HS-5 (cell line): ENCODE measurements at regions not wholly inside any gene's neighbourhood (a gene's known extent, or its start where the extent isn't known, plus 50 kb on each side); places are given as distances from the start of the nearest gene placed in this dataset.

Experiments used
- DNase-seq: peaks from one replicate; pipeline ENCODE4 v3.0.0-alpha.2; 2012; ENCODE audit warnings: low read depth

DNA sequence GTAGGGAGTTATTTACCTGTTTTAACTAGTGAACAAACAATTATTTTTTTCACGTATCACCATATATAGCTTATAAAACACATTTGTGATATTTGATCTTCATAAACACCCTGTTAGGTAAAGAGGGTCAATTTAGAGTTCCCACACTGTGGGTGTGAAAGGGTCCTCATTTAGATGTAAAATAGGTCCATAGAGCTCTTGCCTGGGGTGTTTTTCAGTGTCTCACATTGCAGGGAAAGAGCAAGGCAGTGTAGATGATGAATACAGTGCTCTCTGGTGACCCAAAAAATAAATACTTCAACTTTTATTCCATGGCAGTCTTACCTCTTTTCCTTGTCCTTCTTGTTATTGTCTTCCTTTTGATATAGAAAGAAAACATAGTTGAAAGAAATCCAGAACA, 403.2 kb upstream of the SGCD start:
- no peak for DNase-seq

DNA sequence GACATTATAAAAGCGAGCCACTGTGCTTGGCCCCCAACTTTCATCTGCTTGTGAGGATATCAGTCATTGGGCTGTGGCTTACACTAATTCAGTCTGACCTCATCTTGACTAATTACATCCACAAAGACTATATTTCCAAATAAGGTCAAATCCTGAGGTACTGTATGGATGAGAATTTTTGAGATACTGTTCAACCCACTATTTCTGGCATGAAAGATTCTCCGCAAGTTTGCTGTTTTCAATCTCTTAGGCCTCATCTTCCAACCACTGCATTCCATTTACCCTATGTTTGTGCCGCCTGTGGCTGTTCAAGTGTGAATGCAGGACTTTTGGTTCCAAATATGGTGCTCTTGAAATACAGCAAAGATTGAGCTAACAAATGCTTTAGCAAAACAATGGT, 400.9 kb upstream of the SGCD start:
- DNase-seq: no peak

DNA sequence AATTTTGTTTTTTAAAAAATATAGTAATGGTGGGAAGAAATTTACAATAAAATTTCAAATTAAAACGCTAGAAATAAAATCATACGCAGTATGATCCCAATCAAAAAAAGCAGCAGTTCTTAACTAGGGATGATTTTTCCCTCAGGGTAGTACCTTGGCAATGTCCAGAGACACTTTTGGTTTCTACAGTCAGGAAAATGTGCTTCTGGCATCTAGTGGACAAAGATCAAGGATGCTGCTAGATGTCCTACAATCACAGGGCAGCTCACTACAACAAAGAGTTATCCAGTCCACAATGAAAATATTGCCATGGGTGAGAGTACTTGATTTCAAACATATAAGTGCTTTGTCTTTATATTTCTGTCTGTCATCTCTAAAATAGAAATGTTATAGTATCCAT, 400.2 kb upstream of the SGCD start:
- DNase-seq: no peak

GRCh38 chr5:155929112-155929511, 397.9 kb upstream of the SGCD start:
- DNase-seq: no peak

GRCh38 chr5:155934964-155935363, 392.0 kb upstream of the SGCD start:
- DNase-seq: no peak

DNA sequence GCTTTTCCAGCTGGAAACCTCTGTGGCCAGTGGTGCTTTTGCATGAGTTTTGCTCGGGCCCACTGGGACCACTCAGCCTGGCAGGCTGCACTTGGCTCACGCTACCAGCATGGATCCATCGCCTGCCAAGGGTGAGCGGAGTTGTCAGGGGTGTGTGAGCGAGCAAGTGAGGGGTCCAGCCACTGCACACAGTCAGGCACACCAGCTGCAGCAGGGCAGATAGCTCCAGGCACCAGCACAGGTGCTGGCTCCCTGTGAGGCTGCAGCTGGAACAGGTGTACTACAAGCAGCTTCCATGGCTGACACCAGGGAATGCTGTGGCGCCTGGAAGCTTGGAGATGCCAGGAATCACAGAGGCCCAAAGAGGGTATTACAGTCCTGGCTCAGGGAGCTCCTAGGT, 391.2 kb upstream of the SGCD start:
- DNase-seq: no peak

DNA sequence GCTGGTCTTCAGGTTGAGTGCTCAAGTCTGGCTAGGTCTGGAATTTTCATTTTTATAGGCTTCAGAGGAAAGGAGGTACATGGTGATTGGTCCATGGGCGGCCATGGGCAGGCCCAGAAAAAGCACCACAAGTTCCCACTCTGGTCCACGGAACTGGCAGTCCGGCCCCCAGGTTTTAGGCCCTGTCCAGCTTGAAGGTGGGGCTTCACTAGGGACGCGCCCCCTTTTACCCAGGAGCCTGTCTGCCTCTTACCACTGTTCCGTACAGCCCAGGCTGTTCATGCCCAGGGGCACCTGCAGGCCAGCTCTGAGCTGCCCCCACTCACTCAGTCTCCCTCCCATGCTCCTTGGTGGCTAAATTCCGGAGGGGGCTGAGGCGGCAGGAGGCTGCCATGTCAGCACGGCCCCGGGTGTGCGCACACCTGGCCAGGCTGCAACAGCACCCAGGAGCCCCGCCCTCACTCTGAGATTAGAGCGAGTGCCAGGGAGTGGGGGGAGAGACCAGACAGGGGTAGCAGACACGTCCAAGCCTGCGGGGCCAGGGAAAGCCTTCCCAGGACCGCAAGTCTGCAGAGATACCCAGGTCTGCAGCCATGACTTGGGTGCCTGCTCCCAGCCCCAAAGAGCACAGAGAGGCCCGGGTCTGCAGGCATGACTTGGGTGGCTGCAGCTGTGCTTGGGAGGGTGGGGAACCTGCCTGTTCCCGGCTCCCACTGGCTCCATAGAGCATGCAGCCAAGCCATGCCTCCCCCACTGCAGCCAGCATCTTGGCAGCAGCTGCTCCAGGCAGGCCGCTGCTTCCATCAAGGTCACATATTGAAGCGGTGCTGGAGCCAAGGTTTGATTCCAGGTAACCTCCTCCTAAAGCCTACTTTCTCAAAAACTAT, 390.2 kb upstream of the SGCD start:
- DNase-seq: no peak

- DNase-seq: no peak
Measured at GRCh38 chr5:155938051-155938450, 388.9 kb upstream of the SGCD start.

GRCh38 chr5:155941340-155941739, 385.6 kb upstream of the SGCD start:
- DNase-seq: no peak

DNA sequence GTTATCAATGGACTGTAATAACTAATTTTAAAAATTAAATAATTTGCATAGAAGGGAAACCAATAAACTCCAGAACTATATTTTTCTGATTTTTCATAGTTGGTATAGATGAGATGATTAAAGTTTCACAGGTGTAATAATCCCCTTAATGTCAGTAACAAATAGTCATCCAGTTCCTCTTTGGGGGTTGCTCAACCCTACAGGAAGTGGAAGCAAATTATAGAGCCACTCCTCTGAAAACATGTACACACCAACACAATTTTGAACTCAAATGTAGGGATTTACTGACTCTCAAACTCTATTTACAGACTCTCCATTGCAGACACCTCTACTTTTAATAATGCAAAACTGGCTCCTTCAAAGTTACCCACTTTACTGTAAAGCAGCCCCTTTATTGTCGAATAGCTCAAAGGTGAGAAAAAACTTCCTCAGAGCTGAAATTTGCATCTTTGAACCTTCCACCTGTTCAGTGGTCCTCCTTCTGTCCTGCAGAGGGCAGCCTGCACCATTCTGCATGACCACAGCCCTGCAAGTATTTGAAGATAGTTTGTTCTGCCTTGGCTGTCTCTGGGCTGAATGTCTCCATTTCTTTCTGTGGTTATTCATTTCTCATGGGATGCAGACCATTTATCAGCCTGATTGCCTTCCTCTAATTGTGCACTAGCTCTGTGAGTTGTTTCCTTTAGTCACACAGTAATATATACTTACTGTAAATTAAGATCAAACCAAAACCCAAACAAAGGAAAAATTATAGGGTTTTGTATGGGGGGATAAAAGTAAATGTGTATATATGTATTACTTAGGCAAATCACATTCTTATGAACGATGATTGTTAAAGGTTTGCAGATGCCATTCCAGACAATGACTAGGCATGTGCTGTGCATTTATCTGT, 383.2 kb upstream of the SGCD start:
- DNase-seq: no peak

GRCh38 chr5:155947394-155948062, 379.4 kb upstream of the SGCD start:
- no peak for DNase-seq

GRCh38 chr5:155948576-155948975, 378.4 kb upstream of the SGCD start:
- no peak for DNase-seq

- DNase-seq: no peak
Measured at GRCh38 chr5:155952486-155953089, 374.4 kb upstream of the SGCD start.

- no peak for DNase-seq
Measured at GRCh38 chr5:155953335-155953734, 373.6 kb upstream of the SGCD start.

DNA sequence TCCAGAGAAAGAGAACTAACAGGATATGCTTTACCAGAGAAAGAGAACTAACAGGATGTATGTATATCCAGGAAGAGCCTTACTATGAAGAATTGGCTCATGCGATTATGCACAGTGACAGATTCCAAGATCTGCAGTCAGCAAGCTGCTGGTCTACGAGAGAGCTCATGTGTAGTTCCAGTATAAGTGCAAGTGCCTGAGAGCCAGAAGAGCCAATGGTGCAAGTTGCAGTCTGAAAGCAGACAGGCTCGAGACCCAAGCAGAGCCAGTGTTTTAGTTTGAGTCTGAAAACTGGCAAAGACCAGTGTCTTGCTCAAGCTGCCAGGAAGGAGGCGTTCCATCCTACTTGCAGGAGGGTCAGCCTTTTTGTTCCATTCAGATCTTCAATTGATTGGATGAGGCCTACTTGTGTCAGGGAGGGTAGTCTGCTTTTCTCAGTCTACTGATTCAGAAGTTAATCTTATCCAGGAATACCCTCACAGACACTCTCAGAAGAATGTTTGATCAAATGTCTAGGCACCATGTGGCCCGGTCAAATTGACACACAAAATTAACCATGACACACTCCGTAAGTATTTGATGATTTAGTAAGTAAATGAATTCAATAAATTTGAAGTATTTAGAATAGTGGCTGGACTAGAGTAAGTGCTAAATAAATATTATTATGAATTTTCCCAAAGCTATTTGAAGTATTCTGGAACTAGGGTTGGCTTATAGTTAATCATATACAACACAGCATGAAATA, 372.1 kb upstream of the SGCD start:
- DNase-seq: no peak

- no peak for DNase-seq
Measured at GRCh38 chr5:155957884-155958283, 369.1 kb upstream of the SGCD start.

- DNase-seq: no peak
Measured at GRCh38 chr5:155959082-155959481, 367.9 kb upstream of the SGCD start.

- no peak for DNase-seq
Measured at GRCh38 chr5:155960177-155960576, 366.8 kb upstream of the SGCD start.

GRCh38 chr5:155969537-155969936, 357.4 kb upstream of the SGCD start:
- DNase-seq: no peak

DNA sequence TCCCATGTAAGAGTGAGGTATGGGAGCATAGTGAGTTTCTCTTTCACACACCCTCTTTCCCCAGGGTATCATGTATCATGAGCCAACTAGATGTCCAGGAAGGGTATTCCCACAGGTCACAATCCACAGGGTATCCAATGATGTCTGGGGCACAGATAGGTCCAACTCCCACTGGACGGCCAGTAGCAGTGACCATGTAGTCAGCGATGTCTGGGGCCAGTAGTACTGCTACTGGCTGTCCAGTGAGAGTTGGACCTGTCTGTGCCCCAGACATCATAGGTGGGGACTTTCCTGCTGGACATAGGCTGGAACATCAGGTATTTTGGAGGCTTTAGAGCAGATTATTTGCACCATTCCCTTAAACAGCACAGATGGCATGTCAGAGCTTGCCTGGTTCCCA, 352.6 kb upstream of the SGCD start:
- DNase-seq: no peak

DNA sequence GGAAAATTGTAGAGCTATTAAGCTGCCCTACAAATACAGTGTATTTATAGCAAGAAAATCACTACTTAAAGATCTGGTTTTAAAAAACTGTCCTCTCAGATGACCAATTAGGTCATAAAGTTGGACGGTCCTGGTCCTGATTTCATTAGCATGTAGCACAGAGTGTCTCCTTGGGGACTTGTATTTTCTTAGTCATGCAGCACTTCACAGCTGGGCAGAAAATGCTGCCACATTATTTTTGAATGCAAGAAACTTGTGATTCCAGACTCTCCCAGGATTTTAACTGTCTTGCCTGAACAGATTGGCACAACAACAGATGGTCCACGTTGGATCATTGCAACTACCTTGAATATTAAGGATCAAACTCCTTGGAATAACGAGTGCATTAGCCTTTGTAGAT, 348.1 kb upstream of the SGCD start:
- no peak for DNase-seq
